C4-2B (cell line): ENCODE measurements at regions not wholly inside any gene's neighbourhood (a gene's known extent, or its start where the extent isn't known, plus 50 kb on each side); places are given as distances from the start of the nearest gene placed in this dataset.
A peak's percentile ranks its signal among the peaks of the same experiment; 100 is the strongest.
"Not testable (repeated sequence)": the region's sequence is repeated elsewhere in the genome, so short reads cannot be mapped to it uniquely, and the experiment has no call there.

ENCODE experiments used
- H3K27ac ChIP-seq: fragments of 450-650 bp; 2 replicates; pipeline ENCODE4 v1.5.1; 2017
- ZFX ChIP-seq: fragments of 450-650 bp; IDR thresholded peaks from 2 replicates; pipeline ENCODE4 v1.6.1; 2017
- TF ChIP-seq, protein P1 (sequence below): fragments of 450-650 bp; conservative IDR thresholded peaks from 2 replicates; pipeline ENCODE4 v1.5.1; 2017; ENCODE audit warnings: mild to moderate bottlenecking

DNA sequence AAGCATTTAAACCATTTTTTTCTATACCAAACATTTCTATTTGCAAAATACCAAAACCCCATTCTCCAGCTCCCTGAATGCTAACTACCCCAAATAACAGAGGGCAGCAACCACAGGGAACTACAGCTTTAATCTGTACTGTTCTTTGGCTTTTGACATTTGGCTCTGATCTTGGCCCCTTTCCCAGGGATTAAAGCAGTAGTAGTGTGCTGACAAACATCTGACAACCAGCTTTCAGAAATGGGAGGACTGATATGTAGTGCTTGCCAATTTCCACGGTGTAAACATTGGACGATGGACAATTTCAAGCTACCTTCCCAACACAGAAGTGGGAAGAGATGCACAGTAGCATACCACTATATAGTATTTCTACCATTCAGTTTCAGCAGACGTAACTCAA is 88.4 kb upstream of the TEAD1 start:
- TF ChIP-seq, protein P1, sequence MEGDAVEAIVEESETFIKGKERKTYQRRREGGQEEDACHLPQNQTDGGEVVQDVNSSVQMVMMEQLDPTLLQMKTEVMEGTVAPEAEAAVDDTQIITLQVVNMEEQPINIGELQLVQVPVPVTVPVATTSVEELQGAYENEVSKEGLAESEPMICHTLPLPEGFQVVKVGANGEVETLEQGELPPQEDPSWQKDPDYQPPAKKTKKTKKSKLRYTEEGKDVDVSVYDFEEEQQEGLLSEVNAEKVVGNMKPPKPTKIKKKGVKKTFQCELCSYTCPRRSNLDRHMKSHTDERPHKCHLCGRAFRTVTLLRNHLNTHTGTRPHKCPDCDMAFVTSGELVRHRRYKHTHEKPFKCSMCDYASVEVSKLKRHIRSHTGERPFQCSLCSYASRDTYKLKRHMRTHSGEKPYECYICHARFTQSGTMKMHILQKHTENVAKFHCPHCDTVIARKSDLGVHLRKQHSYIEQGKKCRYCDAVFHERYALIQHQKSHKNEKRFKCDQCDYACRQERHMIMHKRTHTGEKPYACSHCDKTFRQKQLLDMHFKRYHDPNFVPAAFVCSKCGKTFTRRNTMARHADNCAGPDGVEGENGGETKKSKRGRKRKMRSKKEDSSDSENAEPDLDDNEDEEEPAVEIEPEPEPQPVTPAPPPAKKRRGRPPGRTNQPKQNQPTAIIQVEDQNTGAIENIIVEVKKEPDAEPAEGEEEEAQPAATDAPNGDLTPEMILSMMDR, result no peak
- TF ChIP-seq ZFX, result no peak
- H3K27ac ChIP-seq, result no peak overlapping the region

DNA sequence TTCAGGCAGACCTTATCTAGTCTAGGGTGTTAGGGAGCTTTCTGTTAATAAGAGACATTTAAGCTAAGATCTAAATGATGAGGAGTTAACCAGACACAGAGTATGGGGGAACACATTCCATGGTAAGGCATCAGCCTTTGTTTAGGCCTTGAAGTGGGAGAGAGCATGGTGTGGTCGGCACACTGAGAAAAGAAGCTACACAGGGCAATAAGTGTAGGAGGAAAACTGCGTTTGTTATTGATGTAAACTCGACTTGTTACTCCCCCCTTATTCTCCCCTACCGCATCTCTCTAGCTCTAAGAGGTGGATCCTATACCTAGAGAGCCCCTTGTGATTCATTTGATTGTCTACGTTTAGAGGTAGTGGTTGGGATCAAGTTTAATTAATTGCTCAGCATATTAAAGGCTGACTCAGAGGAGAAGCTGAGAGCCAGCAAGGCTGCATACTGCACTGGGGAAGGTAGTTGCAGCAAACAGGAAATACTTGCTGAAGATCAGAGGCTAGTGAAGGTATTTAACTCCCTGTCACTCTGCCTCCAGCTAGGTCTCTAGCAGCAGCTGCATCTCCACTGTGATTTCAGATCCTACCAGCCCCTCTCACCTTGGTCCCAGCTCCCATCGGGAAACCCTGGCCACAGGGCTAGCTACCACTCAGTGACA is 86.8 kb upstream of the TEAD1 start:
- H3K27ac ChIP-seq, result no peak overlapping the region
- TF ChIP-seq, protein P1, result no peak
- no peak for TF ChIP-seq ZFX

GRCh38 chr11:12591706-12592105 is 82.5 kb upstream of the TEAD1 start:
- no peak overlapping the region for H3K27ac ChIP-seq
- no peak for TF ChIP-seq ZFX
- TF ChIP-seq, protein P1, result no peak

DNA sequence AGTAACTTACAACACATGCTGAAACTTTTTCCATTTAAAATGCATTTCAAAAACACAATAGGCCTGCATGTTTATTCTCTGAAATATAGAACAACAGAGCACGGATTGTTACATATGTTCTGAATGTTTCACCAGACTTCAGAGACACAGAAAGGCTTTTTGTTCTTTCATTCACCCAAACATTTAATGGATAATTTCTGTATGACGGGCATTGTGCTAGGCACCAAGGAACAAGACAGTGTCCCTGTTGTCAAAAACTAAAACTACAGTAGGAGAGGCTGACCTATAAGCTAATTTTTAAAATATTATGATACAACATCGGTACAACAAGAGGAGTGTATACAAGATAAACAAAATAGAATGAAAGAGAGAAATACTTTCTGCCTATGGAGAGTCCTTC is 81.9 kb upstream of the TEAD1 start:
- no peak for TF ChIP-seq ZFX
- TF ChIP-seq, protein P1, result no peak
- no peak overlapping the region for H3K27ac ChIP-seq

- H3K27ac ChIP-seq, result not testable (repeated sequence)
Measured at GRCh38 chr11:12595089-12595847, 79.0 kb upstream of the TEAD1 start.

DNA sequence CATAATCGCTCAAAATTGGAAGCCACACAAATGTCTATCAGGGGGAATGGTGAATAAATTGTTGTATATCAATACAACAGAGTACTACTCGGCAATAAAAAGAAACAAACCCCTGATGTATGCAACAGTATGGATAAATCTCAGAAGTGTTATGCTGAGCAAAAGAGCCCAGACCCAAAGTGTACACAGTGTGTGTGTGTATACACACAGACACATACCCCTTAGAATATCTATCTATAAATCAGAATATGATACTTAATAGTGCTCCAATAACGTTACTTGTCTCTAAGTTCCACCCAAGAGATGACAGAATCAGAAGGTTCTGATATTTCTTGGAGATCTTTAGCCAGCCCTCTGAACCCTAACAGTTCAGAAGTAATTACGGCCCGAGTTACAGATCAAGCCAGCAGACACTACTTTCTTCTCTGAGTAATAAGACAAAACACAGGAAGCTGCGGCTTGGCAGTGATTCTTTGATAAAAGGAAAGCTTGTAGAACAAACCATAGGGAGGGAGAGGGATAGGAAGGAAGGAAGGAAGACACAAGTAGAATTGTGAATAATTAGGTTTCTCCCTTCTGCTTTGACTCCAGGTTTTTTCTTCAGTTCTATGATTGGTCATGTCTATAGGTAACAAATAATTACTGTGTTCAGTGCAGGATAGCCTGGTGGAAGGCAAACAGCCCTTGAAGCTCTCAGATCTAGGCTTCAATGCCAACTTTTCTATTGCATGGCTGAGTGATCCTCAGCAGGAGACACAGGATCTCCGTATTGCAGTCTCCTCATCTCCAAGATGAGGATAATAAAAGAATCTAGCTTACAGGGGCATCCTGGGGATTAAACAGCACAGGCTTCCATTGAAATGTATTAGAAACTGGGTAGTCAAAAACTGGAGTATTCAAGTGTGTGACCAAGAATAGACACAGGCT is 75.6 kb upstream of the TEAD1 start:
- no peak overlapping the region for H3K27ac ChIP-seq
- TF ChIP-seq, protein P1, result no peak
- TF ChIP-seq ZFX, result no peak

- H3K27ac ChIP-seq, result no peak overlapping the region
- TF ChIP-seq ZFX, result no peak
- TF ChIP-seq, protein P1, result peak; percentile 97
Measured at GRCh38 chr11:12599408-12600143, 74.6 kb upstream of the TEAD1 start.
